ENCODE measurements at regions not wholly inside any gene's neighbourhood (a gene's known extent, or its start where the extent isn't known, plus 50 kb on each side); places are given as distances from the start of the nearest gene placed in this dataset.

GRCh38 chr1:143699731-143700130 lies 272.1 kb downstream of the FAM72C start:
- TF ChIP-seq, protein P1, sequence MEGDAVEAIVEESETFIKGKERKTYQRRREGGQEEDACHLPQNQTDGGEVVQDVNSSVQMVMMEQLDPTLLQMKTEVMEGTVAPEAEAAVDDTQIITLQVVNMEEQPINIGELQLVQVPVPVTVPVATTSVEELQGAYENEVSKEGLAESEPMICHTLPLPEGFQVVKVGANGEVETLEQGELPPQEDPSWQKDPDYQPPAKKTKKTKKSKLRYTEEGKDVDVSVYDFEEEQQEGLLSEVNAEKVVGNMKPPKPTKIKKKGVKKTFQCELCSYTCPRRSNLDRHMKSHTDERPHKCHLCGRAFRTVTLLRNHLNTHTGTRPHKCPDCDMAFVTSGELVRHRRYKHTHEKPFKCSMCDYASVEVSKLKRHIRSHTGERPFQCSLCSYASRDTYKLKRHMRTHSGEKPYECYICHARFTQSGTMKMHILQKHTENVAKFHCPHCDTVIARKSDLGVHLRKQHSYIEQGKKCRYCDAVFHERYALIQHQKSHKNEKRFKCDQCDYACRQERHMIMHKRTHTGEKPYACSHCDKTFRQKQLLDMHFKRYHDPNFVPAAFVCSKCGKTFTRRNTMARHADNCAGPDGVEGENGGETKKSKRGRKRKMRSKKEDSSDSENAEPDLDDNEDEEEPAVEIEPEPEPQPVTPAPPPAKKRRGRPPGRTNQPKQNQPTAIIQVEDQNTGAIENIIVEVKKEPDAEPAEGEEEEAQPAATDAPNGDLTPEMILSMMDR (IDR thresholded peaks at IDR 0.05; ENCODE audit: low read length) = no peak
- TF ChIP-seq EZH2 (IDR thresholded peaks at IDR 0.05; ENCODE audit: borderline replicate concordance, low read length) = no peak

Measured in OCI-LY1 (cell line).